OCI-LY1 (cell line): ENCODE measurements at regions not wholly inside any gene's neighbourhood (a gene's known extent, or its start where the extent isn't known, plus 50 kb on each side); places are given as distances from the start of the nearest gene placed in this dataset.
"Not testable (repeated sequence)": the region's sequence is repeated elsewhere in the genome, so short reads cannot be mapped to it uniquely, and the experiment has no call there.

Experiments
- H2AFZ ChIP-seq: fragments of 200-600 bp; sonication (generic), shearing (Covaris generic); 2 replicates; pipeline ENCODE4 v1.6.0; 2014; ENCODE audit warnings: antibody characterized with exemption, mild to moderate bottlenecking, low read length
- H3F3A ChIP-seq: fragments of 200-600 bp; sonication (generic), shearing (Covaris generic); 2 replicates; pipeline ENCODE4 v1.6.0; 2014; ENCODE audit warnings: mild to moderate bottlenecking, antibody characterized with exemption, low read length, moderate library complexity; ENCODE audit not compliant: insufficient read depth
- H3K27ac ChIP-seq: fragments of 200-600 bp; sonication (generic); 2 replicates; pipeline ENCODE4 v1.5.1; 2014; ENCODE audit warnings: low read length, mixed run types, mild to moderate bottlenecking, low read depth; ENCODE audit not compliant: poor library complexity, severe bottlenecking
- H3K27me3 ChIP-seq: fragments of 200-600 bp; sonication (generic); 2 replicates; pipeline ENCODE4 v1.6.0; 2014; ENCODE audit warnings: antibody characterized with exemption, mild to moderate bottlenecking, low read length, moderate library complexity; ENCODE audit not compliant: insufficient read depth
- H3K36me3 ChIP-seq: fragments of 200-600 bp; sonication (generic); 2 replicates; pipeline ENCODE4 v1.6.1; 2014; ENCODE audit warnings: mild to moderate bottlenecking, antibody characterized with exemption, low read length, moderate library complexity, mixed read lengths; ENCODE audit not compliant: insufficient read depth
- H3K4me1 ChIP-seq: fragments of 200-600 bp; sonication (generic); 2 replicates; pipeline ENCODE4 v1.5.1; 2014; ENCODE audit warnings: mild to moderate bottlenecking, low read length, moderate library complexity; ENCODE audit not compliant: insufficient read depth, severe bottlenecking
- H3K4me2 ChIP-seq: fragments of 200-600 bp; sonication (generic), shearing (Covaris generic); 2 replicates; pipeline ENCODE4 v1.6.1; 2014; ENCODE audit warnings: low read length
- H3K4me3 ChIP-seq: fragments of 200-600 bp; sonication (generic); 2 replicates; pipeline ENCODE4 v1.5.1; 2014; ENCODE audit warnings: low read length, low read depth, mild to moderate bottlenecking, mixed read lengths; ENCODE audit not compliant: poor library complexity, severe bottlenecking
- H3K79me2 ChIP-seq: fragments of 200-600 bp; shearing (Covaris generic); 2 replicates; pipeline ENCODE4 v1.6.1; 2016; ENCODE audit warnings: mixed run types, low read length, mixed read lengths; ENCODE audit not compliant: insufficient read depth
- H3K9ac ChIP-seq: fragments of 200-600 bp; sonication (generic), shearing (Covaris generic); 2 replicates; pipeline ENCODE4 v1.6.1; 2014; ENCODE audit warnings: mild to moderate bottlenecking, low read length, mixed read lengths
- H3K9me2 ChIP-seq: fragments of 200-600 bp; sonication (generic), shearing (Covaris generic); 2 replicates; pipeline ENCODE4 v1.6.1; 2014; ENCODE audit warnings: low read depth, mild to moderate bottlenecking, low read length, mixed read lengths
- H3K9me3 ChIP-seq: fragments of 200-600 bp; shearing (Covaris generic); 2 replicates; pipeline ENCODE4 v1.6.1; 2014; ENCODE audit warnings: low read length, mixed read lengths
- H4K20me1 ChIP-seq: fragments of 200-600 bp; sonication (generic), shearing (Covaris generic); 2 replicates; pipeline ENCODE4 v1.6.0; 2016; ENCODE audit warnings: mild to moderate bottlenecking, low read length; ENCODE audit not compliant: insufficient read depth
- CTCF ChIP-seq: fragments of 200-600 bp; sonication (generic), shearing (Covaris generic); IDR thresholded peaks from 2 replicates; pipeline ENCODE4 v1.5.1; 2017; ENCODE audit warnings: mild to moderate bottlenecking, antibody characterized with exemption, low read length, moderate library complexity, mixed read lengths
- EZH2 ChIP-seq: fragments of 200-600 bp; sonication (generic), shearing (Covaris generic); IDR thresholded peaks from 2 replicates; pipeline ENCODE4 v1.8.0; 2017; ENCODE audit warnings: borderline replicate concordance, mixed run types, mild to moderate bottlenecking, antibody characterized with exemption, low read length, moderate library complexity, mixed read lengths

GRCh38 chr18:8910843-8911242 is 191.7 kb upstream of the NDUFV2 start:
- no peaks in the 10 kb centered on the region for H3K79me2 ChIP-seq
- no peak overlapping the region for H3K4me3 ChIP-seq
- H3K9ac ChIP-seq = no peak overlapping the region; the same call in 1 of the 2 replicates
- TF ChIP-seq CTCF (no peak), EZH2 (no peak)
- no peaks in the 10 kb centered on the region for H3K9me2 ChIP-seq
- H3K27ac ChIP-seq = peak overlapping the region; percentile 90
- H4K20me1 ChIP-seq = no peaks in the 10 kb centered on the region
- peaks cover 8% of the 10 kb centered on the region; the same call in 1 of the 2 replicates for H3K9me3 ChIP-seq
- H3K36me3 ChIP-seq = no peaks in the 10 kb centered on the region
- no peaks in the 10 kb centered on the region for H3F3A ChIP-seq
- H3K4me1 ChIP-seq = peaks cover 33% of the 10 kb centered on the region
- no peaks in the 10 kb centered on the region for H3K27me3 ChIP-seq
- peak overlapping the region; percentile 61; the same call in 1 of the 2 replicates for H3K4me2 ChIP-seq
- peak overlapping the region; percentile 3; the same call in 1 of the 2 replicates for H2AFZ ChIP-seq

GRCh38 chr18:8911408-8912340 is 190.8 kb upstream of the NDUFV2 start:
- 0 out of 2 replicates have a peak overlapping the region, but pooled peaks have one; percentile 0 for H2AFZ ChIP-seq
- H3K4me2 ChIP-seq = peak overlapping the region; percentile 61
- peak overlapping the region; percentile 90 for H3K27ac ChIP-seq
- H3K9me3 ChIP-seq = peaks cover 8% of the 10 kb centered on the region; the same call in 1 of the 2 replicates
- no peak for TF ChIP-seq CTCF
- TF ChIP-seq EZH2 = no peak
- no peaks in the 10 kb centered on the region for H3F3A ChIP-seq
- peak overlapping the region; percentile 32 for H3K4me3 ChIP-seq
- H3K4me1 ChIP-seq = peaks cover 36% of the 10 kb centered on the region
- no peaks in the 10 kb centered on the region for H4K20me1 ChIP-seq
- no peaks in the 10 kb centered on the region for H3K27me3 ChIP-seq
- peak overlapping the region; percentile 24; the same call in 1 of the 2 replicates for H3K9ac ChIP-seq
- no peaks in the 10 kb centered on the region for H3K9me2 ChIP-seq
- no peaks in the 10 kb centered on the region for H3K36me3 ChIP-seq
- H3K79me2 ChIP-seq = no peaks in the 10 kb centered on the region

GRCh38 chr18:8912348-8913326 is 189.9 kb upstream of the NDUFV2 start:
- no peaks in the 10 kb centered on the region for H3F3A ChIP-seq
- H3K9me3 ChIP-seq = peaks cover 8% of the 10 kb centered on the region; the same call in 1 of the 2 replicates
- H3K27ac ChIP-seq = peak overlapping the region; percentile 90
- no peaks in the 10 kb centered on the region for H4K20me1 ChIP-seq
- peak overlapping the region; percentile 32 for H3K4me3 ChIP-seq
- H3K9ac ChIP-seq = peak overlapping the region; percentile 24
- TF ChIP-seq CTCF = no peak
- H3K4me1 ChIP-seq = peaks cover 38% of the 10 kb centered on the region
- no peaks in the 10 kb centered on the region for H3K36me3 ChIP-seq
- H3K4me2 ChIP-seq = peak overlapping the region; percentile 61
- H3K9me2 ChIP-seq = no peaks in the 10 kb centered on the region
- H3K27me3 ChIP-seq = no peaks in the 10 kb centered on the region
- peak overlapping the region; percentile 7 for H2AFZ ChIP-seq
- H3K79me2 ChIP-seq = no peaks in the 10 kb centered on the region

- H2AFZ ChIP-seq, H3K36me3 ChIP-seq, H3K9me2 ChIP-seq, H3K79me2 ChIP-seq, H4K20me1 ChIP-seq, H3K27me3 ChIP-seq, H3K4me2 ChIP-seq, H3K4me3 ChIP-seq, H3K9me3 ChIP-seq, H3K9ac ChIP-seq, H3F3A ChIP-seq: not testable (repeated sequence)
- Histone ChIP-seq H3K27ac (peak overlapping the region; percentile 90), H3K4me1 (peaks cover 38% of the 10 kb centered on the region)
Measured at GRCh38 chr18:8913606-8914403, 188.7 kb upstream of the NDUFV2 start.
